ENCODE measurements at regions not wholly inside any gene's neighbourhood (a gene's known extent, or its start where the extent isn't known, plus 50 kb on each side); places are given as distances from the start of the nearest gene placed in this dataset.

DNA sequence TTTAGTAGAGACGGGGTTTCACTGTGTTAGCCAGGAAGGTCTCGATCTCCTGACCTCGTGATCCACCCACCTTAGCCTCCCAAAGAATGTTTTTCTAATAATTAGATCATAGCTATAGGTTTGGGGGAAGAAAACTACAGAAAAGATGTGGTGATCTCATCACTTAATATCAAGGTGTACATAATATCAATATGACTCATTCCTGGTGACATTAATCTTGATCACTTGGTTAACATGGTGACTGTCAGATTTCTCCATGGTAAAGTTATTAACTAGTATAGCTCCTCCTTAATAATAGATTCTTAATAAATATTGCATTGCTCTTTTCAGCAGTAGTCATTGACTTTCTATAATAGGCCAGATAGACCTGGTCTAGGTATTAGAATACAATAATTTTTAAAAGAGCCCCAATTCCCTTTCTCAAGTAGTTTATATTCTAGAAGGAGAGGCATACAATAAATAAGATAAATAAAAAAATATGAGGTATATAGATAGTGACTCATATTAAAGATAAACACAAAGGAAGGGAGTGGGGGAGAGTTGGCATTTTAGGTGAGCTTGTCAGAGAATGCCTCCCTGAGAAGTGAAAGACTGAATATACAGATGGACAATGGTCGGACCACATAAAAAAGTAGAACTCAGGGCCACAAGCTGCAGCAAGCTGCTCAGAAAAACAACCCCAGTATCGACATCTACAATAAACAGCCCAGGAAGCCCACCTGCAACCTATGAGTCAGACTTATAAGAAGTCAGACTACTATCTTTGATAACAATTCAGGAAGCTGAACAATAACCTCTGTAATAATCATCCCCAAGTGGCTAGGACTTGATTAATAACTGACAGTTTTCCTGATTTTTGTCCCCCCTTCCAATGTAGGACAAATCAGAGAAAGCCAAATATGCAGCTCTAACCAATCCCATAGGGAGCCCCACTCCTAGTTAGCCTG, 210.8 kb downstream of the RFC3 start:
- TF ChIP-seq, protein P1, sequence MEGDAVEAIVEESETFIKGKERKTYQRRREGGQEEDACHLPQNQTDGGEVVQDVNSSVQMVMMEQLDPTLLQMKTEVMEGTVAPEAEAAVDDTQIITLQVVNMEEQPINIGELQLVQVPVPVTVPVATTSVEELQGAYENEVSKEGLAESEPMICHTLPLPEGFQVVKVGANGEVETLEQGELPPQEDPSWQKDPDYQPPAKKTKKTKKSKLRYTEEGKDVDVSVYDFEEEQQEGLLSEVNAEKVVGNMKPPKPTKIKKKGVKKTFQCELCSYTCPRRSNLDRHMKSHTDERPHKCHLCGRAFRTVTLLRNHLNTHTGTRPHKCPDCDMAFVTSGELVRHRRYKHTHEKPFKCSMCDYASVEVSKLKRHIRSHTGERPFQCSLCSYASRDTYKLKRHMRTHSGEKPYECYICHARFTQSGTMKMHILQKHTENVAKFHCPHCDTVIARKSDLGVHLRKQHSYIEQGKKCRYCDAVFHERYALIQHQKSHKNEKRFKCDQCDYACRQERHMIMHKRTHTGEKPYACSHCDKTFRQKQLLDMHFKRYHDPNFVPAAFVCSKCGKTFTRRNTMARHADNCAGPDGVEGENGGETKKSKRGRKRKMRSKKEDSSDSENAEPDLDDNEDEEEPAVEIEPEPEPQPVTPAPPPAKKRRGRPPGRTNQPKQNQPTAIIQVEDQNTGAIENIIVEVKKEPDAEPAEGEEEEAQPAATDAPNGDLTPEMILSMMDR (IDR thresholded peaks at IDR 0.05; ENCODE audit: insufficient read depth, low read length, poor library complexity, severe bottlenecking): no peak
- Histone ChIP-seq H3K4me3 (ENCODE audit: low read depth, low read length) (no peak overlapping the region), H3K27me3 (ENCODE audit: control insufficient read depth, insufficient read depth, low read length) (no peaks in the 10 kb centered on the region), H3K36me3 (ENCODE audit: control insufficient read depth, insufficient read depth, low read length) (no peaks in the 10 kb centered on the region)
- no peak for DNase-seq (ENCODE audit: low read depth)

DNA sequence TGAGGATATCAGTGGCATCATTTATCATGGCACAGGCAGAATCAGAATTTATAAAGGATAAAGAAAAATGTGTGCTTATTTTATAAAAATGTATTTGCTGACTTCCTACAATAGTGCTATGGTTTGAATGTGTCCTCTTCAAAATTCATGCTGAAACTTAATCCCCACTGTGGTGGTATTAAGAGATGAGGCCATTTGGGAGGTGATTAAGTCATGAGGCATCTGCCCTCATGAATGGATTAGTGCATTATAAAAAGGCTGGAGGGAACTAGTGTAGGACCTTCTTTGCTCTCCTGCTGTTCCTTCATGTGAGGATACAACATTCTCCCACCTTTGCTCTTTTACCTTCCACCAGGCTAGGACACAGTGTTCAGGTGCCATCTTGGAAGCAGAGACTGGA, 212.8 kb downstream of the RFC3 start:
- no peaks in the 10 kb centered on the region for H3K36me3 ChIP-seq (ENCODE audit: control insufficient read depth, insufficient read depth, low read length)
- H3K27me3 ChIP-seq (ENCODE audit: control insufficient read depth, insufficient read depth, low read length): no peaks in the 10 kb centered on the region
- TF ChIP-seq, protein P1 (IDR thresholded peaks at IDR 0.05; ENCODE audit: insufficient read depth, low read length, poor library complexity, severe bottlenecking): no peak
- H3K4me3 ChIP-seq (ENCODE audit: low read depth, low read length): no peak overlapping the region
- DNase-seq (ENCODE audit: low read depth): no peak

DNA sequence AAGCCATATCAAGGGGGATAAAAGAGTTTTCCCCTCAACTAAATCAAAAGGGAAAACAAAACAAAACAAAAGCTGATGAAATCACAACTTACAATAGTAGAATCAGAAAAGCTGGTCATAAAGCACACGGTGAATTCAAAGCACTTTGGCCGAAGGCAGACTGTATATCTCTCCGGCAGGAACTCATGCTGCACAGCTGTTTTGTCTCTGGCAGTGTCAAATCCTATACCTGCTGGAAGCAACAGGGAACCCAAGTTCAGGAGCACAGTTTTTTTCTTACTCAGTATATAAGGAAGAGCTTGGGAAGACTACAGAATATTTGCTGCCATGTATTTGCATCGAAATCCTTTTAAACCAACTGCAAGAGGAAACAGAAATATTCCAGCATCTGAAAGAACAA, 213.7 kb downstream of the RFC3 start:
- DNase-seq (ENCODE audit: low read depth): no peak
- no peak overlapping the region for H3K4me3 ChIP-seq (ENCODE audit: low read depth, low read length)
- H3K36me3 ChIP-seq (ENCODE audit: control insufficient read depth, insufficient read depth, low read length): no peaks in the 10 kb centered on the region
- TF ChIP-seq, protein P1 (IDR thresholded peaks at IDR 0.05; ENCODE audit: insufficient read depth, low read length, poor library complexity, severe bottlenecking): no peak
- H3K27me3 ChIP-seq (ENCODE audit: control insufficient read depth, insufficient read depth, low read length): no peaks in the 10 kb centered on the region

DNA sequence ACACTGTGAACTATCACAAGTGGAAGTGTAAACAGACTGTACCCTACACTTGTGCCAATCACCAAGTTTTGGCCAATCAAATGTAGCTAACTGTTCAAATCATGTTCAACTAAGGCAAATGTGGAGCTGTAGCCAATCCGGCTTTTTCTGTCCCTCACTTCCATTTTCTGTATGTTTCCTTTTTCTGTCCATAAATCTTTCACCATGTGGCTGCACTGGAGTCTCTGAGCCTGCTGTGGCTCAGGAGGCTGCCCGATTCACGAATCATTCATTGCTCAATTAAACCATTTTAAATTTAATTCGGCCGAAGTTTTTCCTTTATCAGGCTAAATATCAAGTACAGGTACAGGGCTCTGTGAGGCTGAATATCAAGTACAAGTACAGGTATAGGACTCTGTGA, 216.5 kb downstream of the RFC3 start:
- TF ChIP-seq, protein P1 (IDR thresholded peaks at IDR 0.05; ENCODE audit: insufficient read depth, low read length, poor library complexity, severe bottlenecking): no peak
- no peaks in the 10 kb centered on the region for H3K27me3 ChIP-seq (ENCODE audit: control insufficient read depth, insufficient read depth, low read length)
- no peak for DNase-seq (ENCODE audit: low read depth)
- H3K36me3 ChIP-seq (ENCODE audit: control insufficient read depth, insufficient read depth, low read length): no peaks in the 10 kb centered on the region
- H3K4me3 ChIP-seq (ENCODE audit: low read depth, low read length): no peak overlapping the region

DNA sequence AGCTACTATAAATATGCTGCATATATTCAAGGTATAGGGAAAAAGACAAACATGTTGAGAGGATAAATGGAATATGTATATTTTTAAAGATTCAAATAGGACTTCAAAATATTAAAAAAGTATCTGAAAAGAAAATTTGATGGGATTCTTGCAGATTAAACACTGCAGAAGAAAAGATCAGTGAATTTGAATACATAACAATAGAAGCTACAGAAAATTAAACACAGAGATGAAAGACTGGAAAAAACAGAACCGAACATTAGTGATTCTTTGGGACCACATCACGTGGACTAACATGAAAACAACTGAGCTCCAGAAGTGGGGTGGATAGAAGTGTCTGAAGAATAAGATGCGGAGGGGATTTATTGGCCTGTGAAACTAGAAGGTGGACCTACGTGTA, 217.2 kb downstream of the RFC3 start:
- Histone ChIP-seq H3K27me3 (ENCODE audit: control insufficient read depth, insufficient read depth, low read length) (no peaks in the 10 kb centered on the region), H3K4me3 (ENCODE audit: low read depth, low read length) (no peak overlapping the region), H3K36me3 (ENCODE audit: control insufficient read depth, insufficient read depth, low read length) (no peaks in the 10 kb centered on the region)
- DNase-seq (ENCODE audit: low read depth): no peak
- TF ChIP-seq, protein P1 (IDR thresholded peaks at IDR 0.05; ENCODE audit: insufficient read depth, low read length, poor library complexity, severe bottlenecking): no peak

Data from kidney epithelial cell (primary cell).